Dedifferentiated amniotic fluid mesenchymal stem cell (primary cell): ENCODE measurements at regions not wholly inside any gene's neighbourhood (a gene's known extent, or its start where the extent isn't known, plus 50 kb on each side); places are given as distances from the start of the nearest gene placed in this dataset.
A peak's percentile ranks its signal among the peaks of the same experiment; 100 is the strongest.

Experiments used
- DNase-seq: peaks from one replicate; pipeline ENCODE4 v3.0.0-alpha.2; 2016; ENCODE audit errors: extremely low spot score

DNA sequence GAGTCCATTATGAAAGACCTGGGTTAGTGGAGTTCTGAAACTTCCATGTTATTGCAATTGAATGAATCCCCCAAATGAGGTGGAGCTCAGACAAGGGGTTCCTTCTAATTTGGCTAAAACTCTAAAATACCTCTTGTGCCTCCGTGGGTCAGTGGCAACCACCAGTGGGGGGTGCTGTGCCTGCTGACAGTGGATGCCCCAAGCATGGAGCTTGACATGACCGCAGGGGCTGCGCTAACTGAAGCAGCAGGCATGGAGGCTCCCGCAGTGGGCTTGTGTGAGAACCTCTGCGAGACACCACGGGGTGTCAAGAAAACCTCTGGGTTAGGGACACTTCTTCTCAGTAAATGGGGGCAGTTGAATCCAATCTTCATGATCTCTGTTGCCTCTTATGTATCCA is 200.5 kb downstream of the DRD1 start:
- no peak for DNase-seq

GRCh38 chr5:175242207-175242606 is 201.8 kb downstream of the DRD1 start:
- no peak for DNase-seq

DNA sequence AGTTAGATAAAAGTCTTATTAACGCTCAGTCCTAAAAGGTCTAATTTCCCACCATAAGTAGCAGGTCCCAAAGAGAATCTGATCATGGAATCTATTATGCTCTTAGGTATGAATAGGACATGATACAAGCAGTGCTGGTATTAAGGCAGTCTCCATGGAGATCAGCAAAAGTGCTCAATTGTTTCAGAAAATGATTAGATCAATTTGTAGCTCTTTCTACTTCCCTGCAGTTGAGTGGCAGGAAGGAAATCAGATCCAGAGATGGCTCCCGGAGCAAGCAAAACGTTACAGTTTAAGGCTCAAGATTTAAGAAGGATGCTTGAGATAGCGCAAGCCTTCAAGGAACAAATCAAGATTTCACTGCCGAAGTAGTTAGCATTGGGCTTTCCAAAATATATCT is 205.7 kb downstream of the DRD1 start:
- no peak for DNase-seq

GRCh38 chr5:175236176-175236575 is 207.8 kb downstream of the DRD1 start:
- no peak for DNase-seq

DNA sequence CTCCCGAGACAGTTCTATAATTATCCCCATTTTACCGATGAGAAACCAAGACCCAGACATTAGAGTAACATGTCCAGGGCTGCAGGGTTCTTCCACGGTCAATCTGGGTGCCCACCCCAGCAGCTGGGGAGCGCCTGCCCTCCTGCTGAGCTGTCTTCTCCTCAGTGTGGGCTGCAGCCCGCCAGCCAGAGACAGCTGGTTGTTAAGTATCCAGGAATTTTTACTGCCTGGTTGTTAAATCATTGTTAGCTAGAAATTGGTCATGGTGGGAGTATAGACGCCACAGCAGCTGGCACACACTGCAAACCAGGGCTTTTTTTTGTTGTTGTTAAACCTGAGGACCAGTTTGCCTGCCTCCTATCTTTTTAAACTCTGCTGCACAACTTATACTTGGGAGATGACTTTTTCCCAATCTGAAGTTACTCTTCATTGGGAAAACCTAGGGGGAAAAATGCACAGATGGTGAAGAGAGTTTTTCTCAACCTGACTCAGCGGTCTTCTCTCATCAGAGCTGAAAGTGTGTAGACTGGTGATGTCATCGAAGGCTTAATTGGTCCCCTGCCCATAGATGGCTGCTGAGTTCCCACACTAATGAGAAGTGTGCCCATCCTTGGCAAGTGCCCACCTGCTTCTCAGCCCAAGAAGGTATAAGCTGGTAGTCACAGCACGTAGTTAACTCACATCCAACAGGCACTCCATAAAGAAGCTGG is 208.6 kb downstream of the DRD1 start:
- no peak for DNase-seq

- no peak for DNase-seq
These were observed 213.7 kb downstream of the DRD1 start for GRCh38 chr5:175230299-175230698.

- DNase-seq: no peak
These were observed 217.5 kb downstream of the DRD1 start for GRCh38 chr5:175226506-175226905.

DNA sequence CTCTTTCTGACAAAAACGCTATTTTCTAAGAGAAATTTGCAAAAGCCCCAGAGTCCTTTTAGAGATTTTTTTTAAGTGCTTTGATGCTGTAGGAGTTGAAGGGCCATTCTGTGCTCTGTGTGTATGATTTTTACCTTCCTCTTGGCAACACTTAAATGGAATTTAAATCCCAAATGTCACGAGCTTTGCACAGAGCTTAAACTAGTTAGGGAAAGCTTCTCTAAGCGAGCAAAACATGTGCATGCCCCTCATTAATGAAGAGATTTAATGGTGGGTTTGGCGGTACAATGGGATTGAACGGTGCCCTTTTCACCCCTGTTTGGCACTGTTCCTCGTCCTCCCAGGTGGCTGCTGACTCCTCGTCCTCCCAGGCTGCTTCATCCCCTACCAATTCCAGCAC is 220.7 kb downstream of the DRD1 start:
- DNase-seq: no peak

DNA sequence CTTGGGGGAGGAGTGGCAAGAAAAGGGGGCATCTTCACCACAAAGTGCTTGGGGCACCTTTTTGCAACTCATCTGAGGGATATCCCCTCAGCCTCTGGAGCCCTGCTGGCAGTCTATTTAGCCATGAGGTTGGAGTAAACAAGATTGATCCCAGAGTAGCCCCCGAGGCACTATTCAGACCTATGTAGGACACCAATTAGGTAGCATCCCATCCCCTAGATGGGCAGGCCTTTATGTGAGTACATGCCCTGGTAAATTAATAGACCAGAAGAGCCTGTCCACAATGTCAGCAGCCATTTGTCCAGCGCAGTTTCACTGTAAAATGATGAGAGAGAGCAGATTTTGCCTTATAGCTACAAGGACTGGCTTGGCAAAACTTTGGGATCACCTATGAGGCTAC is 221.4 kb downstream of the DRD1 start:
- no peak for DNase-seq

GRCh38 chr5:175220549-175220948 is 223.4 kb downstream of the DRD1 start:
- no peak for DNase-seq

DNA sequence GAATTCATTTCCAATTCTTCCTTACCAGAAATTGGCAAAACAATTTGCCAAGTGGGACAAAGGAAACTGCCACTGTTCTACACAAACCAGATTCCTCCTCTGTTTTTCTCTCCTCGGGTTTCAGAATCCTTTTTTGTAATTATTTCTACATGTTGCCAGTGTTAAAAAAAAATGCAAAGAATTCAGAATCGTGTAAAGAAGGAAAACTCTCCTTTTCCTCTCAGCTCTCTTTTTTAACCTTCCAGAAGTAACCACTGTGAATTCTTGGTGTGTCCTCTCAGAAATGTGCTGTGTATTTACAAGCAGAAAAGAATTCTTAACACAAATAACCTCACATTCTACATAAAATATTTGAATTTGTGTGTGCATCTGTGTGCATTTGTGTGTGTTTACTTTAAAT is 224.6 kb downstream of the DRD1 start:
- DNase-seq: no peak

DNA sequence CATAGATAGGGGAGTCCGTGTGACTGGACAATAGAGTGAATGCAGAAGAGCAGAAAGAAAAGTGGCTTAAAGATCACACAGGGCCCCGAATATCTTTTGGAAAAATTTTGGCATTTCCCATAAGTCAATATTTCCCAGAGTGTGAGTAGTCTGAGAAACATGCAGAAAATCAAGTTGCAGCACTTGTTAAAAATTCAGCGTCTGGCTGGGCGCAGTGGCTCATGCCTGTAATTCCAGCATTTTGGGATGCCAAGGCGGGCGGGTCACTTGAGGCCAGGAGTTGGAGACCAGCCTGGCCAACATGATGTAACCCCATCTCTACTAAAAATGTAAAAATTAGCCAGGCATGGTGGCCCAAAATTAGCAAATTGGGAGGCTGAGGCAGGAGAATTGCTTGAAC is 227.0 kb downstream of the DRD1 start:
- peak; percentile 19 for DNase-seq

- no peak for DNase-seq
These were observed 228.1 kb downstream of the DRD1 start for GRCh38 chr5:175215906-175216305.

GRCh38 chr5:175214152-175214551 is 229.8 kb downstream of the DRD1 start:
- DNase-seq: no peak

DNA sequence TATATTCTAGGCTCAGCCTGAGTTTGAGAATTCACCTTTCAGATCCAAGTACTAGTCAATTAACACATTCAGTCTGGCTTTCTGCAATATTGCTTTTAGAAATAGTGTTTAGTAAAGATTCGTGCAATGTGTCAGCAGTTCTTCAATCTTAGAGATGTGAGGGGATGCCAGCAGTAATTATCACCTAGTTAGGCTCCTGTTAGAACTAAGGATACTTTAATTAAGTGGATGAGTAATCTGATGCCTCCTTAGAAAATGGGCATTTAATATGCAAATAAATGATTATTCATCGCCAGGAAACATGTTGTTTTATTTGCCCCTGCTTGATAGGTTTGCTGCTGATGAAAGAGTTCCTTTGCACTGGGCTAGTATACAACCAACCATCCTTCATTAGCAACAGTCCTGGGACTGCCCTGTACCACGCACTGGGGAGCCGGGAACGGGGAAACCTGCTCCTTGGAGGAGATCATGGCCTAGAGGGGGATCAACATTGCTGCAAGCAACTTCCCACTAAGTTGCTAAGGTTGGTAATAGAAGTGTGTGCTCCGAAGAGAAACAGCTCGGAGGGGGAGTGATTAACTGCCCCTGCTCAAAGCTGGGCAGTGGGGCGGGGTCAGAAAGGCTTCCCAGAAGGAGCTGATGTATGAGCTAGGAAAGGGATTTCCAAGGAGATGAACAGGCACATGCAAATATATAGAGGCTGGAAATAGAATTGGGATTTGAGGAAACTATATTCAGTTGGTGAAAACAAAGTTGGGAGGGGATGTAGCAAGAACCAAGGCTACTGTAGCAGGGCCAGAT is 231.8 kb downstream of the DRD1 start:
- no peak for DNase-seq

DNA sequence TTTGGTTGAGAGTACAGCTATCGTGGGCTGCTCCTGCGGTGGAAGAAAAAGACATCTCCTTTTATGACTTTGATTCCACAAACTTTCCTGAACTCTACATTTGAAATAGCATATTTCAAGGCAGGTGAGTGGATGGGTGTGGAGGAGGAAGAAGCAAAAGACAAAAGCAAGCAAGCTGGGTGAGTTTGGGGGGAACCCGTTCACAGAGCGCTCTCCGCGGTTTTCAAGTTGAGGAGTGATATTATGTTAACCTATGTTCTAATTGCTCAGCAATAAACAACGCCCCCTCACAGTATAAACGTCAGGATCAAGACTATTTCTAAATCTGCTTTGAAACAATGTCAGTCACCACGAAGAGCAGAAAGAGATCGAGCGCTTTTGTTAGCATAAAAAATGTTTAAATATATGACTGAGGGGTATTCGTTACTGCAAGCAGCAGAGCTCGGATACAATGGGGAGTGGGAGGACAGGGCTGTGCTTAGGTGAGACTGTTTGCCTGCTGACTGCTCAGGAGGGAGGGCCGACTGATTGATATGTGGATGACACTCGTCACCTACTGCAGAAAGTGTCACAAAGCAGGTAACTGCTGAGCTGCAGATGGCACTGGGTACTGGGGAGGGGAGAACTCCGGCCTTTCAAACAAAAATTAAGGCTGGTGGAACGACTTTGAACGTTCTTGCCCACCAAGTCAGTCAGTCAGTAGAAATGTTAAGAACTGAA is 236.5 kb downstream of the DRD1 start:
- DNase-seq: no peak

DNA sequence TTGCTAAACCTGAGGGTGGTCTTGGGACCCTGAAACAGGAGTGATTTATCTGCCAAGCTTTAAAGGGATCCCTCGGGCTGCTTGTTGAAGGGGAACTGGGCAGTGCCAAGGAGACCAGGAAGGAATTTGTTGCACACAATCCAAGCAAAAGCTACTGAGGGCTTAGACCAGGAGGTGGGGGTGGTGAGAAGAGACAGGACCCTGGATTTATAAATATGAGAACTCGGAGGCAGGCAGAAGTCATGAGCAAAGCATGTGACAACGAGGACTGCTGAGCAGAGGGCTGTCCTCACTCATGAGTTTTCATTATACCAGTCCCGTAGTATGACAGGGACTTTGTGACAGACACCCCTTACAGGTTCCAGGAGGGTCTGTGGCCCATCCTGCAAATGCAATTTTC is 237.3 kb downstream of the DRD1 start:
- no peak for DNase-seq

- DNase-seq: no peak
These were observed 241.4 kb downstream of the DRD1 start for GRCh38 chr5:175202463-175203068.

DNA sequence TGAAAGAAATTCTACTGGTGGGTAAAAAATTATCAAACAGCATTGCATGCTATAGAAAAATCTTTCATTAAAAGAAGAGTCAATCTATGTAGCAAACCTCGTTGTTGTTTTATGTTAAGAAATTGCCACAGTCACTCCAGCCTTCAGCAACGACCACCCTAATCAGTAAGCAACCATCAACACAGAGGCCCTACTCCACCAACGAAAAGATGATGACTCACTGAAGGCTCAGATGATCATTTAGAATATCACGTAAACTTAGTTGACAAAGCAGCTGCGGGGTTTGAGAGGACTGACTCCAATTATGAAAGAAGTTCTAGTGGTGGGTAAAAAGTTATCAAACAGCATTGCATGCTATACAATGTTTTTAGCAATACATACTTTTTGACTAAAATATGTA is 242.6 kb downstream of the DRD1 start:
- no peak for DNase-seq

DNA sequence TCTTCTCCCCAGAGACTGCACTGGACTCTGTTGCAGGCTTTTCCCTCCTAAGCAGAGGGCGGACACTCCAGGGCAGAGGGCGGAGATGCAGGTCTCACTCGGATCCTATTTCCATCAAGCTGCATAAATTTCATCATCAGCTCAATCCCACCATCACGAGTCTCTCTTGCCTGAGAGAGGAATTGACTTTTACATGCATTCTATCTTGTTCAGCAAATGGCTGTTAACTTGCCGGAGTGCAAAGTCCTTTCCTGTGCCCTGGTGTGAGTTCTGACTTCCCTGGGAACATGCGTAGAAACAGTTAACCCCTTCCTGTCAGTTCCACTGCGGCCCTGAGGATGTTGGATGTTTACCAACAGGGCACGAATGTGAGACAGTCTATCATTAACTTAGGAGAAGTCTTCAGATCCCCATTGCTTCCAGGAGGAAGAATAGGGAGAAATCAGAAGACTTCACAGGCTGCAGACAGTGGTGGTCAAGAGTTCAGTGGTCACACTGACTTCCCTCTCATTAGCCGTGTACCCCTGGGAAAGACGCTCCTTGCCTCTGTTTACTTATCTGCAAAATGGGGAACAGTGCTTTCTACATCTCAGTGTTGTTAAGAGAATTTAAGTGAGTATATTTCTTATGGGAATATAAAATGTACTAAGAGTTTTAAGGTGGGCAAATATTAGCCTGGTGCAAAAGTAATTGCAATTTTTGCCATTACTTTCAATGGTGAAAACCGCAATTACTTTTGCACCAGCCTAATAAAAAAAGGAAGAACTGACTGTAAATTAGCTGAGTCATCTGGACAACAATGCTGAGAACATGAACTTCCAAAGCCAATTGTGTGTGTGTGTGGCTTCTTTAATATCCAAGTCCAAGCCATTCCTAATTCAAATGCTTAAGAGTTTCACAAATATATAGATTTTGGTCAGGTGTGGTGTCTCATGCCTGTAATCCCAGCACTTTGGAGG is 248.0 kb downstream of the DRD1 start:
- DNase-seq: no peak

GRCh38 chr5:175181331-175181730 is 262.7 kb downstream of the DRD1 start:
- no peak for DNase-seq
